ENCODE measurements at regions not wholly inside any gene's neighbourhood (a gene's known extent, or its start where the extent isn't known, plus 50 kb on each side); places are given as distances from the start of the nearest gene placed in this dataset.

DNA sequence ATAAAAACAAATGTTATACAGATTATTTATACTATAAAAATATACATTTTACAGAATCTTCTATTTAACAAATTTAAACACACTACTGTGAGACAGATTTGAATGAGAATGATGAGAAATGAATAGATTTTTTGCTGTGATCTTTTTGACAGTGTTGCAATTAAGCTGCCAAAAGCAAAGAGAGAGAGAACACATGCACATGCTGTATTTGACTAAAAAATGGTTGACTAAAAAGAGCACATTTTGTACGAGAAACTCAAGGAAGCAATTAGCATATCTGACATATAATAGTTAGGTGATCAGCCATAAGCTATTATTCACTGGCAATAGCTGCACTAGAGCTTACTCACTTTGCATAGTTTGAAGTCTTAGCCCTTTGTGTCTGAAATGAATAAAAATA, 115.8 kb downstream of the SYT10 start:
- DNase-seq, result no peak
- Mint-ChIP-seq H3K4me1 (ENCODE audit: low read depth) (no peaks in the 10 kb centered on the region), H3K9me3 (no peaks in the 10 kb centered on the region), H3K27ac (no peak overlapping the region), H3K4me3 (no peak overlapping the region), H3K36me3 (no peaks in the 10 kb centered on the region), H3K27me3 (no peaks in the 10 kb centered on the region)
- intact Hi-C loops (cut with micrococcal nuclease), result no loop called here
- POLR2A ChIA-PET, result no interaction called here
- CTCF ChIA-PET, result no interaction called here

- POLR2A ChIA-PET, result no interaction called here
- H3K27me3 Mint-ChIP-seq, result no peaks in the 10 kb centered on the region
- DNase-seq, result no peak
- CTCF ChIA-PET, result no interaction called here
- no peaks in the 10 kb centered on the region for H3K4me1 Mint-ChIP-seq (ENCODE audit: low read depth)
- H3K9me3 Mint-ChIP-seq, result no peaks in the 10 kb centered on the region
- no peaks in the 10 kb centered on the region for H3K36me3 Mint-ChIP-seq
- intact Hi-C loops (cut with micrococcal nuclease), result no loop called here
- no peak overlapping the region for H3K27ac Mint-ChIP-seq
- no peak overlapping the region for H3K4me3 Mint-ChIP-seq
Observed at GRCh38 chr12:33322519-33322918, 117.1 kb downstream of the SYT10 start.

GRCh38 chr12:33317746-33318145, 121.9 kb downstream of the SYT10 start:
- POLR2A ChIA-PET, result interaction anchor here (0.6 kb wide), 1 partner anchor 830 kb away, joined by 3 read pairs; no protein-coding TSS in a partner anchor
- CTCF ChIA-PET, result interaction anchor here (0.9 kb wide), 1 partner anchor 562 kb away, joined by 3 read pairs; no protein-coding TSS in a partner anchor
- H3K4me1 Mint-ChIP-seq (ENCODE audit: low read depth), result no peaks in the 10 kb centered on the region
- H3K9me3 Mint-ChIP-seq, result peaks cover 8% of the 10 kb centered on the region
- no peaks in the 10 kb centered on the region for H3K27me3 Mint-ChIP-seq
- no peaks in the 10 kb centered on the region for H3K36me3 Mint-ChIP-seq
- DNase-seq, result no peak
- no peak overlapping the region for H3K4me3 Mint-ChIP-seq
- intact Hi-C loops (cut with micrococcal nuclease), result no loop called here
- no peak overlapping the region for H3K27ac Mint-ChIP-seq

GRCh38 chr12:33314223-33314622, 125.4 kb downstream of the SYT10 start:
- POLR2A ChIA-PET, result no interaction called here
- intact Hi-C loops (cut with micrococcal nuclease), result no loop called here
- no peak for DNase-seq
- H3K9me3 Mint-ChIP-seq, result peaks cover 11% of the 10 kb centered on the region
- no peaks in the 10 kb centered on the region for H3K36me3 Mint-ChIP-seq
- H3K4me3 Mint-ChIP-seq, result no peak overlapping the region
- CTCF ChIA-PET, result no interaction called here
- no peaks in the 10 kb centered on the region for H3K4me1 Mint-ChIP-seq (ENCODE audit: low read depth)
- no peaks in the 10 kb centered on the region for H3K27me3 Mint-ChIP-seq
- H3K27ac Mint-ChIP-seq, result no peak overlapping the region

DNA sequence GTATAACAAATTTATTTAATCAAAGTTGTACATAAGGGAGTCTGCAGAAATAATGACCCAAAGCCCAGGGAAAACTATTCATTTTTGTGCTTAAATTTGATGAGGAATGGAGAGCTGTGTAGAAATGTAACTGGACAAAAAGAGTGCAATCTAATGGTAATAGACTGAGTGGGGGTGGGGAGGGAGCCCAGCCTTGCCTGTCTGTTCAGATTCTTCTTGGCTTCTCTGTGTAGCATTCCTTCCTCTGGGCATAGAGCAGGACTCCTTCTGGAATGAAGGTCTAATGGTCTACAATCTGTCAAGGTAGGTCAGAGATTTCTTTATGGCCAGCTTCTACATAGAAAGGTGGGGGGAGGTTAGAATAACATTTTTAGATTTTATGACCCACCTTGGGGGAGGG, 126.1 kb downstream of the SYT10 start:
- no peaks in the 10 kb centered on the region for H3K36me3 Mint-ChIP-seq
- H3K9me3 Mint-ChIP-seq, result peaks cover 11% of the 10 kb centered on the region
- ChIA-PET CTCF (no interaction called here), POLR2A (no interaction called here)
- intact Hi-C loops (cut with micrococcal nuclease), result no loop called here
- DNase-seq, result no peak
- no peak overlapping the region for H3K27ac Mint-ChIP-seq
- no peaks in the 10 kb centered on the region for H3K27me3 Mint-ChIP-seq
- H3K4me3 Mint-ChIP-seq, result no peak overlapping the region
- no peaks in the 10 kb centered on the region for H3K4me1 Mint-ChIP-seq (ENCODE audit: low read depth)

- peaks cover 7% of the 10 kb centered on the region for H3K9me3 Mint-ChIP-seq
- H3K27ac Mint-ChIP-seq, result no peak overlapping the region
- no peaks in the 10 kb centered on the region for H3K36me3 Mint-ChIP-seq
- CTCF ChIA-PET, result no interaction called here
- no peak overlapping the region for H3K4me3 Mint-ChIP-seq
- POLR2A ChIA-PET, result no interaction called here
- no peaks in the 10 kb centered on the region for H3K4me1 Mint-ChIP-seq (ENCODE audit: low read depth)
- no peaks in the 10 kb centered on the region for H3K27me3 Mint-ChIP-seq
- DNase-seq, result no peak
- intact Hi-C loops (cut with micrococcal nuclease), result no loop called here
Observed at GRCh38 chr12:33310471-33310870, 129.1 kb downstream of the SYT10 start.

DNA sequence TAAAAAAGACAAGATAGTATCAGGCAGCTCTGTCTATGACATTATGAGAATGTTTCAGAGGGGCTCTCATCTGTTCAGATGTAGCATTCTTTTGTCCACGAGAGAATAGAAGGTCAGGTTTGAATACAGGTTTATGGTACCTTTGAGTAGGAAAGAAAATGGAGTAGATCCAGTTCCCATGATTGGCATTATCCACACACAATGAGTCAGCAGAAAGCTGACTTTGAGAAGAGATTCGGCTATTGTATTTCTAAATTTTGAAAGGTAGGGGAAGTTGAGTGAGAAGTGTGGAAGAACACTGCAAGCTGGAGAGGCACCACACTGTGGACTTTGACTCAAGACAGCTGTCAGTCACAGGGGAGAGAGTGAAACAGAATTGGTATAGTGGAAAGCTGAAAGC, 135.4 kb downstream of the SYT10 start:
- H3K27me3 Mint-ChIP-seq, result no peaks in the 10 kb centered on the region
- CTCF ChIA-PET, result no interaction called here

DNA sequence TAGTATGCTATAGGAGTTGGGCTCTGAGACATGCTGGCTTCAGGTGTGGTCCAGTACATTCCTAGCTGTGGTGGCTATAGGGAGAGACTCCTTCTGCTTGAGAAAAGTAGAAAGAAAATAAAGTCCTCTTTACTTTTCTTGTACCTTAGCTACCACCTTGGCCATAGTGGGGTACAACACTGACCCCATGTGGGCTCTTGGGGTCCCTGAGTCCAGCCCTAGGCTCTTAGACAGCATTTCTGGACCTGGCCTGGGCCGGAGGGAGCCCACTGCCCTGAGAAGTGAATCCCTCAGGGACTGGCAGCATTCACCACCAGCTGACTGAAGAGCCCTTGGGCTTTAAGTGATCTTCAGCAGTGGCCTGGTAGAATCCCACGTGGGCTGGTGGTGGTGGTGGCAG, 143.1 kb downstream of the SYT10 start:
- H3K4me1 Mint-ChIP-seq (ENCODE audit: low read depth), result no peaks in the 10 kb centered on the region
- no peak overlapping the region for H3K27ac Mint-ChIP-seq
- no peak overlapping the region for H3K4me3 Mint-ChIP-seq
- no peak for DNase-seq
- CTCF ChIA-PET, result no interaction called here
- no peaks in the 10 kb centered on the region for H3K27me3 Mint-ChIP-seq
- intact Hi-C loops (cut with micrococcal nuclease), result no loop called here
- H3K9me3 Mint-ChIP-seq, result peaks cover 10% of the 10 kb centered on the region
- POLR2A ChIA-PET, result no interaction called here
- no peaks in the 10 kb centered on the region for H3K36me3 Mint-ChIP-seq

More for the DNA sequence above, 135.4 kb downstream of the SYT10 start:
- POLR2A ChIA-PET, result no interaction called here
- H3K27ac Mint-ChIP-seq, result no peak overlapping the region
- intact Hi-C loops (cut with micrococcal nuclease), result no loop called here
- no peak overlapping the region for H3K4me3 Mint-ChIP-seq
- DNase-seq, result no peak
- H3K9me3 Mint-ChIP-seq, result peaks cover 8% of the 10 kb centered on the region
- H3K4me1 Mint-ChIP-seq (ENCODE audit: low read depth), result no peaks in the 10 kb centered on the region
- no peaks in the 10 kb centered on the region for H3K36me3 Mint-ChIP-seq

- Mint-ChIP-seq H3K9me3 (no peaks in the 10 kb centered on the region), H3K27me3 (no peaks in the 10 kb centered on the region), H3K4me1 (ENCODE audit: low read depth) (no peaks in the 10 kb centered on the region), H3K36me3 (no peaks in the 10 kb centered on the region), H3K27ac (no peak overlapping the region), H3K4me3 (no peak overlapping the region)
- intact Hi-C loops (cut with micrococcal nuclease), result no loop called here
- no peak for DNase-seq
- ChIA-PET CTCF (no interaction called here), POLR2A (no interaction called here)
Observed at GRCh38 chr12:33290703-33291102, 148.9 kb downstream of the SYT10 start.

DNA sequence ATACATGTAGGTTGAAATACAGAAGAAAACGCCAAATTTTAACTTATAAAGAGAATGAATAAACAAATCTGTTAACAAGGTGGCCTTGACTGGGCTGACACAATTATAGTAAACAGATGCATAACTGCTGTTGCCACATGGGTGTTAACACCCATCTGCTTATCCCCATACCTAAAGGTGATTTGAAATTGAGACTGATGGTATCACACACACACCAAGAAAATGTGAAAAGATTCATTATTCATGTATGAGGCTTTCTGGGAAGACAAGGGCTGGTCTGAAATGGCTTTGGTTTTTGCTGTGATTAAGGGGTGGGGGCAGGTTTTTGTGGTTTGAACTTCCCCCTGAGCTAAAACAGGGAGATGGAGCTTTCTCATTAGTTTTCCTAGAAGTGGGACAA, 156.6 kb downstream of the SYT10 start:
- intact Hi-C loops (cut with micrococcal nuclease), result no loop called here
- no peak overlapping the region for H3K4me3 Mint-ChIP-seq
- H3K27ac Mint-ChIP-seq, result no peak overlapping the region
- POLR2A ChIA-PET, result no interaction called here
- DNase-seq, result no peak
- peaks cover 38% of the 10 kb centered on the region for H3K9me3 Mint-ChIP-seq
- H3K27me3 Mint-ChIP-seq, result peaks cover 5% of the 10 kb centered on the region
- no peaks in the 10 kb centered on the region for H3K4me1 Mint-ChIP-seq (ENCODE audit: low read depth)
- CTCF ChIA-PET, result no interaction called here
- no peaks in the 10 kb centered on the region for H3K36me3 Mint-ChIP-seq

DNA sequence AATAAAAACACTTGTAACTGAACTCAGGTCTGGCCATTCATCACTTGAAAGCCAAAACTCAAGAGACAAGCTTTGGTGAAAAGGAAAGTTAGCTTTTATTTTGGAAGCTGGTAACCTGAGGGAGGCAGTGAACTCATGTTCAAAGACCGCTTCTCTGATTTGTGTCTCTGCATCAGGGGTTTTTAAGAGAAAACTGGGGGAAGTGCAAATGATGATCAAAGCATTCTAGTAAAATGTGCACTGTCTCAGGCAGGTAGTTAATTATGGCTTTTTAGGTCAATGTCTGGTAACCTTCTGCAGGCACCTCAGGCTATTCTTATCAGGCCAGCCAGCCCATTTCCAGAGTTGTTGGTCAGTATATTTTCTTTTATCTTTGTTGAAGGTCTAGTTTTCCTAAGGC, 162.2 kb downstream of the SYT10 start:
- H3K4me1 Mint-ChIP-seq (ENCODE audit: low read depth), result no peaks in the 10 kb centered on the region
- intact Hi-C loops (cut with micrococcal nuclease), result no loop called here
- POLR2A ChIA-PET, result no interaction called here
- H3K27ac Mint-ChIP-seq, result no peak overlapping the region
- peaks cover 38% of the 10 kb centered on the region for H3K9me3 Mint-ChIP-seq
- no peaks in the 10 kb centered on the region for H3K36me3 Mint-ChIP-seq
- peaks cover 5% of the 10 kb centered on the region for H3K27me3 Mint-ChIP-seq
- no peak overlapping the region for H3K4me3 Mint-ChIP-seq
- no peak for DNase-seq
- CTCF ChIA-PET, result no interaction called here

DNA sequence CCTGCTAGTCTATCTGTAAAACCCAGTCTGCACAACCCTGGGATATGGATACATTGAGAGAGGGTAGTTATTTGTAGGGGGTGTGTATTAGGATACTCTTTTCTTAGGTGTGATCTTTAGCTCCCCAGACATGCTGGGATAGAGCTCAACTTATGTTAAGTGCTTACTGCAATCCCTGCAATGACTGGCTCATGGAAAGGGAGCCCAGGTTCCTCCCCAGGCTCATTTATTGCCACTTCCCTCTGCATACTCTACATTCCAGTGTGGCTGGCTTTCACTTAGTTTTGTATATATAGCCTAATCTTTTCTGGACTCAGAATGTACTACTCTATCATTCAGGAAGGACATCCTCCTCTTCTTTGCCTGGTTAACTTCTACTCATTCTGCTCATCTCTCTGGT, 172.0 kb downstream of the SYT10 start:
- Mint-ChIP-seq H3K27ac (no peak overlapping the region), H3K9me3 (no peaks in the 10 kb centered on the region)
- POLR2A ChIA-PET, result no interaction called here

DNA sequence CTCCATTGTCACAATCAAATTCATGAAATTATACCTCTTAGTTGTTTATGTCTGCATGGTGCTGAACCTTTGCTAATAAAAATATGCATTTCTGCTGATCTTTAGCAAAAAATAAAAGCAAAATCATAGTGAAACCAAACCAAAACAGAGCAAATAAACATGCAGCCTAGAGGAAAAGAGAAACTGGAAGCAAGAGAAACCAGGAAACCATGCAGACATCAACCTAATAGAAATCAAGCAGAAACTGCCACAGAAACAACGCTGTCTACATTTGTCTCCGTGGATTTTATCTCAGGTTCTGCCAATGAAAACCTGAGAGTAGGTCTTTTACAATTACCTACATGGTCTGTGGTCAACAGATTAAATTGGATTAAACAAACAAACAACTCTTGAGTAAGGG, 173.7 kb downstream of the SYT10 start:
- Mint-ChIP-seq H3K27ac (no peak overlapping the region), H3K9me3 (no peaks in the 10 kb centered on the region), H3K36me3 (no peaks in the 10 kb centered on the region), H3K4me3 (no peak overlapping the region), H3K27me3 (no peaks in the 10 kb centered on the region), H3K4me1 (ENCODE audit: low read depth) (no peaks in the 10 kb centered on the region)
- DNase-seq, result no peak
- ChIA-PET CTCF (no interaction called here), POLR2A (no interaction called here)
- intact Hi-C loops (cut with micrococcal nuclease), result no loop called here

More for the DNA sequence above, 172.0 kb downstream of the SYT10 start:
- Mint-ChIP-seq H3K27me3 (no peaks in the 10 kb centered on the region), H3K4me3 (no peak overlapping the region), H3K4me1 (ENCODE audit: low read depth) (no peaks in the 10 kb centered on the region), H3K36me3 (no peaks in the 10 kb centered on the region)
- CTCF ChIA-PET, result interaction anchor here (0.6 kb wide), 1 partner anchor 854 kb away, joined by 5 read pairs; no protein-coding TSS in a partner anchor
- DNase-seq, result no peak
- intact Hi-C loops (cut with micrococcal nuclease), result no loop called here

Measured in activated CD4-positive, alpha-beta memory T cell treated with anti-CD3 and anti-CD28 coated beads for 36 hours (primary cell).